PC-3 (cell line): ENCODE measurements at regions not wholly inside any gene's neighbourhood (a gene's known extent, or its start where the extent isn't known, plus 50 kb on each side); places are given as distances from the start of the nearest gene placed in this dataset.

Experiments used
- EZH2 ChIP-seq: fragments of 300-600 bp; sonication (generic); IDR thresholded peaks from one replicate; pipeline ENCODE4 v1.6.1; 2017; ENCODE audit warnings: antibody characterized with exemption, mild to moderate bottlenecking, low read length; ENCODE audit not compliant: unreplicated experiment
- EZH2phosphoT487 ChIP-seq: fragments of 300-600 bp; sonication (generic); IDR thresholded peaks from 2 replicates; pipeline ENCODE4 v1.6.1; 2018; ENCODE audit warnings: mild to moderate bottlenecking, antibody characterized with exemption, low read length, borderline replicate concordance
- TF ChIP-seq, protein P1 (sequence below): fragments of 300-600 bp; sonication (generic); conservative IDR thresholded peaks from 2 replicates; pipeline ENCODE4 v1.5.1; 2017; ENCODE audit warnings: antibody characterized with exemption, low read depth, mild to moderate bottlenecking, low read length

DNA sequence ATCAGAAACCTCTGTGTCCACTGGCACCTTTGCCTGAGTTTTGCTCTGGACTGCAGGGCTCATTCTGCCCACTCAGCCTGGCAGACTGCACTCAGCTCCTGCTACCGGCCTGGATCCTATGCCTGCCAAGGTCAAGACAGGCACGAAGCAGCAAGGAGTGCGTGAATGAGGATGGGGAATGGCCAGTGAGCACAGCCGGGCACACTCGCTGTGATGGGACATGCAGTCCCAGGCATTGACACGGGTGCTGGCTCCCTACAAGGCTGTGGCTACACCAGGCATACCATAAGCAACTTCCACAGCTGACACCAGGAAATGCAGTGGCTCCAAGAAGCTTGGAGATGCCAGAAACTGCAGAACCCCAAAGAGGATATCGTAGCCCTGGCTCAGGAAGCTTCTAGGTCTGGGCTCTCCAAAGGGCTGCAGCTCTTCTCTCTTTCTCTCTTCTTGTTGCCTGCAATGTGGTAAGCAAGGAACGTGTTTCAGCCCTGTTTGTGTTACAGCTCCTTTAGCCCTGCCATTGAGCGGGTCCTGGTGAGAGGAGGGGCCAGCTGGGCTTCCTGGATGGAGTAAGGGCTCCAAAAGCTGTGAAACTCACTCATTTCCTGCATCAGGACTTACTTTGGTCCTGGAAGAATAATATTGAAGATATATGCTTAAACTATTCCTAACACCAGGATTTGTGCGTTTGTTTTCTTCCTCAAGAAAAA, 832.6 kb upstream of the SLITRK5 start:
- TF ChIP-seq, protein P1, sequence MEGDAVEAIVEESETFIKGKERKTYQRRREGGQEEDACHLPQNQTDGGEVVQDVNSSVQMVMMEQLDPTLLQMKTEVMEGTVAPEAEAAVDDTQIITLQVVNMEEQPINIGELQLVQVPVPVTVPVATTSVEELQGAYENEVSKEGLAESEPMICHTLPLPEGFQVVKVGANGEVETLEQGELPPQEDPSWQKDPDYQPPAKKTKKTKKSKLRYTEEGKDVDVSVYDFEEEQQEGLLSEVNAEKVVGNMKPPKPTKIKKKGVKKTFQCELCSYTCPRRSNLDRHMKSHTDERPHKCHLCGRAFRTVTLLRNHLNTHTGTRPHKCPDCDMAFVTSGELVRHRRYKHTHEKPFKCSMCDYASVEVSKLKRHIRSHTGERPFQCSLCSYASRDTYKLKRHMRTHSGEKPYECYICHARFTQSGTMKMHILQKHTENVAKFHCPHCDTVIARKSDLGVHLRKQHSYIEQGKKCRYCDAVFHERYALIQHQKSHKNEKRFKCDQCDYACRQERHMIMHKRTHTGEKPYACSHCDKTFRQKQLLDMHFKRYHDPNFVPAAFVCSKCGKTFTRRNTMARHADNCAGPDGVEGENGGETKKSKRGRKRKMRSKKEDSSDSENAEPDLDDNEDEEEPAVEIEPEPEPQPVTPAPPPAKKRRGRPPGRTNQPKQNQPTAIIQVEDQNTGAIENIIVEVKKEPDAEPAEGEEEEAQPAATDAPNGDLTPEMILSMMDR: no peak
- TF ChIP-seq EZH2: no peak
- no peak for TF ChIP-seq EZH2phosphoT487
